ENCODE measurements at regions not wholly inside any gene's neighbourhood (a gene's known extent, or its start where the extent isn't known, plus 50 kb on each side); places are given as distances from the start of the nearest gene placed in this dataset.

- no CpG with 5 or more reads among the region's 6 CpGs for WGBS, 2 donors (ENCODE audit: extremely low coverage in 2 of 2, insufficient read length in 2 of 2, insufficient replicate concordance in 1 of 2)
- no peaks in the 10 kb centered on the region for H3K36me3 ChIP-seq (replicated peaks in 1 of 2; ENCODE audit: control insufficient read depth in 2 of 2, insufficient read depth in 2 of 2, low read length in 2 of 2)
These were observed 238.5 kb downstream of the TTLL7 start for GRCh38 chr1:83760226-83761021.

GRCh38 chr1:83756984-83757717 is 241.8 kb downstream of the TTLL7 start:
- H3K9ac ChIP-seq (ENCODE audit: low read depth, low read length, poor library complexity) = no peak overlapping the region
- H3K79me1 ChIP-seq (ENCODE audit: low read depth, low read length) = no peaks in the 10 kb centered on the region
- no peaks in the 10 kb centered on the region for H3K27me3 ChIP-seq (ENCODE audit: control insufficient read depth in 3 of 3, insufficient read depth in 3 of 3, low read depth in 1 of 3, low read length in 3 of 3)
- no peak overlapping the region for H2AFZ ChIP-seq (ENCODE audit: low read length)
- peaks cover 11 to 20% of the 10 kb centered on the region in 2 donors for H3K4me1 ChIP-seq (ENCODE audit: control insufficient read depth in 2 of 2, insufficient read depth in 1 of 2, low read depth in 1 of 2, low read length in 2 of 2)
- no peak overlapping the region for H2BK15ac ChIP-seq (ENCODE audit: low read length)
- no CpG with 5 or more reads among the region's 8 CpGs for WGBS, 2 donors (ENCODE audit: extremely low coverage in 2 of 2, insufficient read length in 2 of 2, insufficient replicate concordance in 1 of 2)
- H3K4me3 ChIP-seq (ENCODE audit: low read length in 2 of 2) = no peak overlapping the region
- H3K9me3 ChIP-seq (replicated peaks in 1 of 2; ENCODE audit: control insufficient read depth in 2 of 2, insufficient read depth in 1 of 2, low read depth in 1 of 2, low read length in 2 of 2) = peaks cover 0 to 3% of the 10 kb centered on the region in 2 donors
- no peak overlapping the region for H4K91ac ChIP-seq (ENCODE audit: low read depth, low read length, poor library complexity)
- no peak overlapping the region for H4K8ac ChIP-seq (ENCODE audit: low read depth, low read length)
- no peak overlapping the region for H3K4ac ChIP-seq (ENCODE audit: low read length)
- H2BK5ac ChIP-seq (ENCODE audit: low read length) = peak overlapping the region; percentile 15
- H3K18ac ChIP-seq (ENCODE audit: low read length) = no peak overlapping the region
- no peak overlapping the region for H3K4me2 ChIP-seq (ENCODE audit: insufficient read depth, low read length, poor library complexity, severe bottlenecking)
- H3K36me3 ChIP-seq (replicated peaks in 1 of 2; ENCODE audit: control insufficient read depth in 2 of 2, insufficient read depth in 2 of 2, low read length in 2 of 2) = no peaks in the 10 kb centered on the region
- H2BK120ac ChIP-seq (ENCODE audit: low read depth, low read length) = no peak overlapping the region
- no peak overlapping the region for H3K27ac ChIP-seq (replicated peaks; ENCODE audit: low read length)
- no peak overlapping the region for H2AK5ac ChIP-seq (ENCODE audit: low read depth, low read length)
- H3K14ac ChIP-seq (ENCODE audit: low read length) = no peak overlapping the region
- H2BK12ac ChIP-seq (ENCODE audit: low read length) = no peak overlapping the region
- no peak for DNase-seq (ENCODE audit: low spot score)
- no peak overlapping the region for H3K23ac ChIP-seq (ENCODE audit: low read depth, low read length, poor library complexity)

More at GRCh38 chr1:83760226-83761021, 238.5 kb downstream of the TTLL7 start:
- Histone ChIP-seq H2AK5ac (ENCODE audit: low read depth, low read length) (no peak overlapping the region), H2BK120ac (ENCODE audit: low read depth, low read length) (no peak overlapping the region), H3K14ac (ENCODE audit: low read length) (no peak overlapping the region), H4K91ac (ENCODE audit: low read depth, low read length, poor library complexity) (no peak overlapping the region), H3K79me1 (ENCODE audit: low read depth, low read length) (no peaks in the 10 kb centered on the region), H2BK5ac (ENCODE audit: low read length) (no peak overlapping the region), H3K27me3 (ENCODE audit: control insufficient read depth in 3 of 3, insufficient read depth in 3 of 3, low read depth in 1 of 3, low read length in 3 of 3) (no peaks in the 10 kb centered on the region), H3K9ac (ENCODE audit: low read depth, low read length, poor library complexity) (no peak overlapping the region), H3K27ac (replicated peaks; ENCODE audit: low read length) (no peak overlapping the region), H3K4me3 (ENCODE audit: low read length in 2 of 2) (no peak overlapping the region), H3K18ac (ENCODE audit: low read length) (no peak overlapping the region), H3K4ac (ENCODE audit: low read length) (no peak overlapping the region), H3K4me2 (ENCODE audit: insufficient read depth, low read length, poor library complexity, severe bottlenecking) (no peak overlapping the region), H2BK12ac (ENCODE audit: low read length) (no peak overlapping the region), H3K4me1 (ENCODE audit: control insufficient read depth in 2 of 2, insufficient read depth in 1 of 2, low read depth in 1 of 2, low read length in 2 of 2) (peaks cover 18 to 24% of the 10 kb centered on the region in 2 donors), H2BK15ac (ENCODE audit: low read length) (no peak overlapping the region), H3K9me3 (replicated peaks in 1 of 2; ENCODE audit: control insufficient read depth in 2 of 2, insufficient read depth in 1 of 2, low read depth in 1 of 2, low read length in 2 of 2) (no peaks in the 10 kb centered on the region), H3K23ac (ENCODE audit: low read depth, low read length, poor library complexity) (no peak overlapping the region), H2AFZ (ENCODE audit: low read length) (peak overlapping the region; percentile 55), H4K8ac (ENCODE audit: low read depth, low read length) (no peak overlapping the region)
- no peak for DNase-seq (ENCODE audit: low spot score)

- Histone ChIP-seq H3K4me3 (ENCODE audit: low read length in 2 of 2) (no peak overlapping the region), H2AK5ac (ENCODE audit: low read depth, low read length) (no peak overlapping the region), H3K27ac (replicated peaks; ENCODE audit: low read length) (peak overlapping the region; percentile 60)
These were observed 247.3 kb downstream of the TTLL7 start for GRCh38 chr1:83751602-83752001.

GRCh38 chr1:83750201-83750600 is 248.7 kb downstream of the TTLL7 start:
- Histone ChIP-seq H3K4me3 (ENCODE audit: low read length in 2 of 2) (no peak overlapping the region), H3K23ac (ENCODE audit: low read depth, low read length, poor library complexity) (no peak overlapping the region), H3K27ac (replicated peaks; ENCODE audit: low read length) (no peak overlapping the region), H3K18ac (ENCODE audit: low read length) (no peak overlapping the region), H3K9ac (ENCODE audit: low read depth, low read length, poor library complexity) (no peak overlapping the region), H3K36me3 (replicated peaks in 1 of 2; ENCODE audit: control insufficient read depth in 2 of 2, insufficient read depth in 2 of 2, low read length in 2 of 2) (no peaks in the 10 kb centered on the region), H3K4me2 (ENCODE audit: insufficient read depth, low read length, poor library complexity, severe bottlenecking) (no peak overlapping the region), H2BK15ac (ENCODE audit: low read length) (no peak overlapping the region), H3K27me3 (ENCODE audit: control insufficient read depth in 3 of 3, insufficient read depth in 3 of 3, low read depth in 1 of 3, low read length in 3 of 3) (no peaks in the 10 kb centered on the region), H2AK5ac (ENCODE audit: low read depth, low read length) (no peak overlapping the region), H4K91ac (ENCODE audit: low read depth, low read length, poor library complexity) (no peak overlapping the region), H3K4me1 (ENCODE audit: control insufficient read depth in 2 of 2, insufficient read depth in 1 of 2, low read depth in 1 of 2, low read length in 2 of 2) (peaks cover 16 to 41% of the 10 kb centered on the region in 2 donors), H2AFZ (ENCODE audit: low read length) (no peak overlapping the region), H4K8ac (ENCODE audit: low read depth, low read length) (no peak overlapping the region), H3K14ac (ENCODE audit: low read length) (no peak overlapping the region), H2BK12ac (ENCODE audit: low read length) (no peak overlapping the region), H2BK5ac (ENCODE audit: low read length) (no peak overlapping the region), H3K79me1 (ENCODE audit: low read depth, low read length) (no peaks in the 10 kb centered on the region), H3K4ac (ENCODE audit: low read length) (no peak overlapping the region), H2BK120ac (ENCODE audit: low read depth, low read length) (no peak overlapping the region), H3K9me3 (replicated peaks in 1 of 2; ENCODE audit: control insufficient read depth in 2 of 2, insufficient read depth in 1 of 2, low read depth in 1 of 2, low read length in 2 of 2) (peaks cover 3 to 15% of the 10 kb centered on the region in 2 donors)
- no CpG with 5 or more reads among the region's 1 CpG for WGBS, 2 donors (ENCODE audit: extremely low coverage in 2 of 2, insufficient read length in 2 of 2, insufficient replicate concordance in 1 of 2)
- DNase-seq (ENCODE audit: low spot score) = no peak

More at GRCh38 chr1:83751602-83752001, 247.3 kb downstream of the TTLL7 start:
- Histone ChIP-seq H3K4me1 (ENCODE audit: control insufficient read depth in 2 of 2, insufficient read depth in 1 of 2, low read depth in 1 of 2, low read length in 2 of 2) (peaks cover 14 to 38% of the 10 kb centered on the region in 2 donors), H3K36me3 (replicated peaks in 1 of 2; ENCODE audit: control insufficient read depth in 2 of 2, insufficient read depth in 2 of 2, low read length in 2 of 2) (no peaks in the 10 kb centered on the region), H3K23ac (ENCODE audit: low read depth, low read length, poor library complexity) (no peak overlapping the region), H3K14ac (ENCODE audit: low read length) (no peak overlapping the region), H3K79me1 (ENCODE audit: low read depth, low read length) (no peaks in the 10 kb centered on the region), H3K27me3 (ENCODE audit: control insufficient read depth in 3 of 3, insufficient read depth in 3 of 3, low read depth in 1 of 3, low read length in 3 of 3) (no peaks in the 10 kb centered on the region), H3K4ac (ENCODE audit: low read length) (no peak overlapping the region), H4K91ac (ENCODE audit: low read depth, low read length, poor library complexity) (no peak overlapping the region), H3K18ac (ENCODE audit: low read length) (no peak overlapping the region), H3K9me3 (replicated peaks in 1 of 2; ENCODE audit: control insufficient read depth in 2 of 2, insufficient read depth in 1 of 2, low read depth in 1 of 2, low read length in 2 of 2) (peaks cover 3 to 15% of the 10 kb centered on the region in 2 donors), H4K8ac (ENCODE audit: low read depth, low read length) (no peak overlapping the region), H2BK15ac (ENCODE audit: low read length) (no peak overlapping the region), H2BK120ac (ENCODE audit: low read depth, low read length) (no peak overlapping the region), H2BK5ac (ENCODE audit: low read length) (no peak overlapping the region), H3K4me2 (ENCODE audit: insufficient read depth, low read length, poor library complexity, severe bottlenecking) (no peak overlapping the region), H2AFZ (ENCODE audit: low read length) (no peak overlapping the region), H3K9ac (ENCODE audit: low read depth, low read length, poor library complexity) (no peak overlapping the region), H2BK12ac (ENCODE audit: low read length) (no peak overlapping the region)
- WGBS, 2 donors (ENCODE audit: extremely low coverage in 2 of 2, insufficient read length in 2 of 2, insufficient replicate concordance in 1 of 2) = no CpG with 5 or more reads among the region's 2 CpGs
- DNase-seq (ENCODE audit: low spot score) = no peak
